ENCODE measurements at regions not wholly inside any gene's neighbourhood (a gene's known extent, or its start where the extent isn't known, plus 50 kb on each side); places are given as distances from the start of the nearest gene placed in this dataset.
"Not testable (repeated sequence)": the region's sequence is repeated elsewhere in the genome, so short reads cannot be mapped to it uniquely, and the experiment has no call there.

DNA sequence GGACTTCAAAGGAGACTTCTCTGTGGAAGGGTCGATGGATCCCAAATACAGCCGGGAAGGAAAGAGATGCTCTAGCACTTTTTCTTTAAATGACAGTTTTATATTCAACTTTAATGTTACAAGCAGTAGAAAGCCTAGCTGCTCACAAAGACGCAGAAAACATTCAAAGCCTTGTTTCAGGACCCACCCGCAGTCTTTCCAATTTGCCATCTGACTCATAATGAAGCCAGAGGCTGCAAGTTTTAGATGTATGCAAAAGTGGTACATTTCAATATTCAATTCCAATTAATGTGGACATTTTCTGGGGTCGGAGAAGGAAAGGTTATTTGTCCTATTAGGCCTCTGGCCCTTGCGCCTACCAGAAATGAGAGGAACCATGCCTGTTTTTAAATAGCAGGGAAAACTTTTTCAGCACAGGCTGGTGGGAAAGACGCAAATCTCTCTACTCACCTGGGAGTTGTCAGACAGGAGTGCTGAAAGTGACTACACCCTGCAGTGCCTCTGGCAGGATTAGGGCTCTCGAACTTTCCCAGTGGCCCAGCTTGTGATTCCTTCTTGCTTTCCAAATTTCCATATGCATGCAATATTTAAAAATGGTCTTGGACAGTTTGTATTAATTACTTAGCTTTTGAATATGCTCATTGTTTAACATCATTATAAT lies 117.4 kb upstream of the MBNL1 start:
- H3K27me3 Mint-ChIP-seq (ENCODE audit: low read depth), result no peaks in the 10 kb centered on the region
- no peak for TF ChIP-seq ZNF138 (CRISPR knock-in tag; conservative IDR thresholded peaks at IDR 0.05)
- TF ChIP-seq, protein P1, sequence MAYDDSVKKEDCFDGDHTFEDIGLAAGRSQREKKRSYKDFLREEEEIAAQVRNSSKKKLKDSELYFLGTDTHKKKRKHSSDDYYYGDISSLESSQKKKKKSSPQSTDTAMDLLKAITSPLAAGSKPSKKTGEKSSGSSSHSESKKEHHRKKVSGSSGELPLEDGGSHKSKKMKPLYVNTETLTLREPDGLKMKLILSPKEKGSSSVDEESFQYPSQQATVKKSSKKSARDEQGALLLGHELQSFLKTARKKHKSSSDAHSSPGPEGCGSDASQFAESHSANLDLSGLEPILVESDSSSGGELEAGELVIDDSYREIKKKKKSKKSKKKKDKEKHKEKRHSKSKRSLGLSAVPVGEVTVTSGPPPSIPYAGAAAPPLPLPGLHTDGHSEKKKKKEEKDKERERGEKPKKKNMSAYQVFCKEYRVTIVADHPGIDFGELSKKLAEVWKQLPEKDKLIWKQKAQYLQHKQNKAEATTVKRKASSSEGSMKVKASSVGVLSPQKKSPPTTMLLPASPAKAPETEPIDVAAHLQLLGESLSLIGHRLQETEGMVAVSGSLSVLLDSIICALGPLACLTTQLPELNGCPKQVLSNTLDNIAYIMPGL (CRISPR knock-in tag; IDR thresholded peaks at IDR 0.05), result no peak
- TF ChIP-seq ZBTB21 (CRISPR knock-in tag; IDR thresholded peaks at IDR 0.05; ENCODE audit: borderline replicate concordance), result no peak
- TF ChIP-seq, protein P2, sequence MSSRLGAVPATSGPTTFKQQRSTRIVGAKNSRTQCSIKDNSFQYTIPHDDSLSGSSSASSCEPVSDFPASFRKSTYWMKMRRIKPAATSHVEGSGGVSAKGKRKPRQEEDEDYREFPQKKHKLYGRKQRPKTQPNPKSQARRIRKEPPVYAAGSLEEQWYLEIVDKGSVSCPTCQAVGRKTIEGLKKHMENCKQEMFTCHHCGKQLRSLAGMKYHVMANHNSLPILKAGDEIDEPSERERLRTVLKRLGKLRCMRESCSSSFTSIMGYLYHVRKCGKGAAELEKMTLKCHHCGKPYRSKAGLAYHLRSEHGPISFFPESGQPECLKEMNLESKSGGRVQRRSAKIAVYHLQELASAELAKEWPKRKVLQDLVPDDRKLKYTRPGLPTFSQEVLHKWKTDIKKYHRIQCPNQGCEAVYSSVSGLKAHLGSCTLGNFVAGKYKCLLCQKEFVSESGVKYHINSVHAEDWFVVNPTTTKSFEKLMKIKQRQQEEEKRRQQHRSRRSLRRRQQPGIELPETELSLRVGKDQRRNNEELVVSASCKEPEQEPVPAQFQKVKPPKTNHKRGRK (CRISPR knock-in tag; IDR thresholded peaks at IDR 0.05; ENCODE audit: borderline replicate concordance), result no peak
- TF ChIP-seq ATF1 (CRISPR knock-in tag; IDR thresholded peaks at IDR 0.05), result no peak
- TF ChIP-seq SMAD4 (CRISPR knock-in tag; IDR thresholded peaks at IDR 0.05), result no peak
- TF ChIP-seq, protein P3, sequence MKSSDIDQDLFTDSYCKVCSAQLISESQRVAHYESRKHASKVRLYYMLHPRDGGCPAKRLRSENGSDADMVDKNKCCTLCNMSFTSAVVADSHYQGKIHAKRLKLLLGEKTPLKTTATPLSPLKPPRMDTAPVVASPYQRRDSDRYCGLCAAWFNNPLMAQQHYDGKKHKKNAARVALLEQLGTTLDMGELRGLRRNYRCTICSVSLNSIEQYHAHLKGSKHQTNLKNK (CRISPR knock-in tag; IDR thresholded peaks at IDR 0.05), result no peak
- no peak for TF ChIP-seq FOXJ3 (CRISPR knock-in tag; IDR thresholded peaks at IDR 0.05; ENCODE audit: borderline replicate concordance)
- TF ChIP-seq, protein P4, sequence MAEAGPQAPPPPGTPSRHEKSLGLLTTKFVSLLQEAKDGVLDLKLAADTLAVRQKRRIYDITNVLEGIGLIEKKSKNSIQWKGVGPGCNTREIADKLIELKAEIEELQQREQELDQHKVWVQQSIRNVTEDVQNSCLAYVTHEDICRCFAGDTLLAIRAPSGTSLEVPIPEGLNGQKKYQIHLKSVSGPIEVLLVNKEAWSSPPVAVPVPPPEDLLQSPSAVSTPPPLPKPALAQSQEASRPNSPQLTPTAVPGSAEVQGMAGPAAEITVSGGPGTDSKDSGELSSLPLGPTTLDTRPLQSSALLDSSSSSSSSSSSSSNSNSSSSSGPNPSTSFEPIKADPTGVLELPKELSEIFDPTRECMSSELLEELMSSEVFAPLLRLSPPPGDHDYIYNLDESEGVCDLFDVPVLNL (CRISPR knock-in tag; IDR thresholded peaks at IDR 0.05; ENCODE audit: borderline replicate concordance, low read depth), result no peak
- TF ChIP-seq, protein P5, sequence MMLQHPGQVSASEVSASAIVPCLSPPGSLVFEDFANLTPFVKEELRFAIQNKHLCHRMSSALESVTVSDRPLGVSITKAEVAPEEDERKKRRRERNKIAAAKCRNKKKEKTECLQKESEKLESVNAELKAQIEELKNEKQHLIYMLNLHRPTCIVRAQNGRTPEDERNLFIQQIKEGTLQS (CRISPR knock-in tag; conservative IDR thresholded peaks at IDR 0.05), result no peak
- TF ChIP-seq, protein P6, sequence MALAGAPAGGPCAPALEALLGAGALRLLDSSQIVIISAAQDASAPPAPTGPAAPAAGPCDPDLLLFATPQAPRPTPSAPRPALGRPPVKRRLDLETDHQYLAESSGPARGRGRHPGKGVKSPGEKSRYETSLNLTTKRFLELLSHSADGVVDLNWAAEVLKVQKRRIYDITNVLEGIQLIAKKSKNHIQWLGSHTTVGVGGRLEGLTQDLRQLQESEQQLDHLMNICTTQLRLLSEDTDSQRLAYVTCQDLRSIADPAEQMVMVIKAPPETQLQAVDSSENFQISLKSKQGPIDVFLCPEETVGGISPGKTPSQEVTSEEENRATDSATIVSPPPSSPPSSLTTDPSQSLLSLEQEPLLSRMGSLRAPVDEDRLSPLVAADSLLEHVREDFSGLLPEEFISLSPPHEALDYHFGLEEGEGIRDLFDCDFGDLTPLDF (CRISPR knock-in tag; IDR thresholded peaks at IDR 0.05), result no peak
- CTCF ChIA-PET, result no interaction called here
- ATAC-seq (peak; percentile 42), DNase-seq (ENCODE audit: low spot score) (no peak)
- POLR2A ChIA-PET, result no interaction called here
- H3K27ac Mint-ChIP-seq, result no peak overlapping the region
- H3K9me3 Mint-ChIP-seq, result peaks cover 3% of the 10 kb centered on the region
- H3K36me3 Mint-ChIP-seq, result no peaks in the 10 kb centered on the region
- H3K4me3 Mint-ChIP-seq, result no peak overlapping the region
- peaks cover 33% of the 10 kb centered on the region for H3K4me1 Mint-ChIP-seq

DNA sequence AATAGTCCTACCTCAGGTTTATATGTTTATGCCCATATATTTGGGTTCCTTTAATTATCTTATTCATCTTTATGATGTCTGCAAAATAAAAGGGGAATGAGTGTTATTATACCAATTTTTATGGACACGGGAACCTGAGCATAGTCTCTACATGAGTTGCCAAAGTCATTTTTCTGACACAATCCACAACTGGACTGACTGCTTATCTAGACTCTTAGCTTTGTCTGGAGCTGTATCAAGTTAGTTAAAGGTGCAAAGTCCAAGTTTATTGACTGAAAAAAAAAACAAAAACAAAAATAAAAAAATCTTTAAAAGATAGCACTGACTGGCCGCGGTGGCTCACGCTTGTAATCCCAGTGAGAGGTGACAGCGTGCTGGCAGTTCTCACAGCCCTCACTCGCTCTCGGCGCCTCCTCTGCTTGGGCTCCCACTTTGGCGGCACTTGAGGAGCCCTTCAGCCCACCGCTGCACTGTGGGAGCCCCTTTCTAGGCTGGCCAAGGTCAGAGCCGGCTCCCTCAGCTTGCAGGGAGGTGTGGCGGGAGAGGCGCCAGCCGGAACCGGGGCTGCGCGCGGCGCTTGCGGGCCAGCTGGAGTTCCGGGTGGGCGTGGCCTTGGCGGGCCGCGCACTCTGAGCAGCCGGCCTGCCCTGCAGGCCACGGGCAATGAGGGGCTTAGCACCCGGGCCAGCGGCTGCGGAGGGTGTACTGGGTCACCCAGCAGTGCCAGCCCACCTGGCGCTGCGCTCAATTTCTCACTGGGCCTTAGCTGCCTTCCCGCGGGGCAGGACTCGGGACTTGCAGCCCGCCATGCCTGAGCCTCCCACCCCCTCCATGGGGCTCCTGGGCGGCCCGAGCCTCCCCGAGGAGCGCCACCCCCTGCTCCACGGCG lies 116.6 kb upstream of the MBNL1 start:
- CTCF ChIA-PET, result interaction anchor here (0.6 kb wide), 1 partner anchor 319 kb away, joined by 3 read pairs; no protein-coding TSS in a partner anchor
- peaks cover 33% of the 10 kb centered on the region for H3K4me1 Mint-ChIP-seq
- H3K9me3 Mint-ChIP-seq; DNase-seq (ENCODE audit: low spot score); H3K36me3 Mint-ChIP-seq; ATAC-seq; H3K27me3 Mint-ChIP-seq (ENCODE audit: low read depth); POLR2A ChIA-PET; H3K27ac Mint-ChIP-seq; H3K4me3 Mint-ChIP-seq: not testable (repeated sequence)

DNA sequence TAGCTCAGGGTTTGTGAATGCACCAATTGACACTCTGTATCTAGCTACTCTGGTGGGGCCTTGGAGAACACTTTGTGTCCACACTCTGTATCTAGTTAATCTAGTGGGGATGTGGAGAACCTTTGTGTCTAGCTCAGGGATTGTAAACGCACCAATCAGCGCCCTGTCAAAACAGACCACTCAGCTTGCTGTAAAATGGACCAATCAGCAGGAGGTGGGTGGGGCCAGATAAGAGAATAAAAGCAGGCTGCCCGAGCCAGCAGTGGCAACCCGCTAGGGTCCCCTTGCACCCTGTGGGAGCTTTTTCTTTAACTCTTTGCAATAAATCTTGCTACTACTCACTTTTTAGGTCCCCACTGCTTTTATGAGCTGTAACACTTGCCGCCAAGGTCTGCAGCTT lies 115.6 kb upstream of the MBNL1 start:
- ATAC-seq; H3K27me3 Mint-ChIP-seq (ENCODE audit: low read depth); H3K9me3 Mint-ChIP-seq; DNase-seq (ENCODE audit: low spot score); H3K4me3 Mint-ChIP-seq; CTCF ChIA-PET; H3K27ac Mint-ChIP-seq; POLR2A ChIA-PET; H3K36me3 Mint-ChIP-seq: not testable (repeated sequence)
- peaks cover 31% of the 10 kb centered on the region for H3K4me1 Mint-ChIP-seq
